Trophoblast cell (in vitro differentiated cells and primary cell): ENCODE measurements at regions not wholly inside any gene's neighbourhood (a gene's known extent, or its start where the extent isn't known, plus 50 kb on each side); places are given as distances from the start of the nearest gene placed in this dataset.

Experiments used
- DNase-seq, 2 donors: peaks; one replicate each; pipeline ENCODE4 v3.0.0-alpha.2; 2016
- H2AFZ ChIP-seq: 2 replicates; pipeline ENCODE4 v1.6.1; 2013; ENCODE audit warnings: low read length, moderate library complexity, mild to moderate bottlenecking; ENCODE audit not compliant: insufficient read depth, poor library complexity
- H2AK5ac ChIP-seq: 2 replicates; pipeline ENCODE4 v1.6.1; 2013; ENCODE audit warnings: mild to moderate bottlenecking, low read length
- H2BK120ac ChIP-seq: 2 replicates; pipeline ENCODE4 v1.6.1; 2013; ENCODE audit warnings: low read length, mild to moderate bottlenecking, moderate library complexity; ENCODE audit not compliant: insufficient read depth, poor library complexity
- H2BK12ac ChIP-seq: 2 replicates; pipeline ENCODE4 v1.6.1; 2013; ENCODE audit warnings: mild to moderate bottlenecking, low read length, moderate library complexity
- H2BK5ac ChIP-seq: 2 replicates; pipeline ENCODE4 v1.6.1; 2013; ENCODE audit warnings: low read length, low read depth, moderate library complexity, mild to moderate bottlenecking; ENCODE audit not compliant: poor library complexity
- H3K14ac ChIP-seq: 2 replicates; pipeline ENCODE4 v1.6.1; 2013; ENCODE audit warnings: mild to moderate bottlenecking, low read length
- H3K18ac ChIP-seq: 2 replicates; pipeline ENCODE4 v1.6.1; 2013; ENCODE audit warnings: mild to moderate bottlenecking, low read length
- H3K23ac ChIP-seq: 2 replicates; pipeline ENCODE4 v1.6.1; 2013; ENCODE audit warnings: low read length
- H3K27ac ChIP-seq: 2 replicates; pipeline ENCODE4 v1.5.1; 2013; ENCODE audit warnings: low read depth, mild to moderate bottlenecking, inconsistent platforms, low read length, moderate library complexity
- H3K27me3 ChIP-seq: 2 replicates; pipeline ENCODE4 v1.6.1; 2013; ENCODE audit warnings: inconsistent platforms, mild to moderate bottlenecking, low read length, moderate library complexity; ENCODE audit not compliant: insufficient read depth
- H3K36me3 ChIP-seq, 2 experiments: 1 replicate in 1 of 2; 2 replicates in 1 of 2; pipeline ENCODE4 v1.6.1; 2013; ENCODE audit warnings: low read length in 2 of 2, mild to moderate bottlenecking in 2 of 2, moderate library complexity in 1 of 2; ENCODE audit not compliant: insufficient read depth in 2 of 2, control insufficient read depth in 1 of 2
- H3K4ac ChIP-seq: 2 replicates; pipeline ENCODE4 v1.6.1; 2013; ENCODE audit warnings: low read depth, mild to moderate bottlenecking, low read length, moderate library complexity
- H3K4me1 ChIP-seq, 2 experiments: 1 replicate in 1 of 2; 2 replicates in 1 of 2; pipeline ENCODE4 v1.6.1; 2013; ENCODE audit warnings: low read length in 2 of 2, mild to moderate bottlenecking in 2 of 2, moderate library complexity in 1 of 2; ENCODE audit not compliant: insufficient read depth in 2 of 2, control insufficient read depth in 1 of 2
- H3K4me2 ChIP-seq: 2 replicates; pipeline ENCODE4 v1.6.1; 2013; ENCODE audit warnings: inconsistent platforms, mild to moderate bottlenecking, low read length, moderate library complexity
- H3K4me3 ChIP-seq: 2 replicates; pipeline ENCODE4 v1.5.1; 2013; ENCODE audit warnings: mild to moderate bottlenecking, low read depth, low read length, inconsistent platforms
- H3K79me1 ChIP-seq: one replicate; pipeline ENCODE4 v1.6.1; 2013; ENCODE audit warnings: low read length
- H3K79me2 ChIP-seq: 2 replicates; pipeline ENCODE4 v1.6.1; 2013; ENCODE audit warnings: low read length, mild to moderate bottlenecking; ENCODE audit not compliant: control insufficient read depth, insufficient read depth, poor library complexity
- H3K9ac ChIP-seq: 2 replicates; pipeline ENCODE4 v1.6.1; 2013; ENCODE audit warnings: mild to moderate bottlenecking, low read length
- H3K9me3 ChIP-seq: 2 replicates; pipeline ENCODE4 v1.6.1; 2013; ENCODE audit warnings: low read depth, mild to moderate bottlenecking, control low read depth, inconsistent platforms, low read length; ENCODE audit not compliant: insufficient read depth
- H4K12ac ChIP-seq: 2 replicates; pipeline ENCODE4 v1.6.1; 2013; ENCODE audit warnings: low read depth, mild to moderate bottlenecking, low read length, moderate library complexity
- H4K8ac ChIP-seq: 2 replicates; pipeline ENCODE4 v1.6.1; 2013; ENCODE audit warnings: low read depth, mild to moderate bottlenecking, low read length, moderate library complexity
- H4K91ac ChIP-seq: one replicate; pipeline ENCODE4 v1.6.1; 2013; ENCODE audit warnings: low read depth, mild to moderate bottlenecking, low read length, moderate library complexity
- WGBS: extraction: QIAGEN DNeasy Blood & Tissue Kit; methylation state at CpG from one replicate; pipeline ENCODE4 v1.1.7; 2013; ENCODE audit warnings: missing lambda C conversion rate; ENCODE audit not compliant: insufficient read length, insufficient coverage; ENCODE audit errors: extremely low coverage; 5-methylcytosine and 5-hydroxymethylcytosine counted together

DNA sequence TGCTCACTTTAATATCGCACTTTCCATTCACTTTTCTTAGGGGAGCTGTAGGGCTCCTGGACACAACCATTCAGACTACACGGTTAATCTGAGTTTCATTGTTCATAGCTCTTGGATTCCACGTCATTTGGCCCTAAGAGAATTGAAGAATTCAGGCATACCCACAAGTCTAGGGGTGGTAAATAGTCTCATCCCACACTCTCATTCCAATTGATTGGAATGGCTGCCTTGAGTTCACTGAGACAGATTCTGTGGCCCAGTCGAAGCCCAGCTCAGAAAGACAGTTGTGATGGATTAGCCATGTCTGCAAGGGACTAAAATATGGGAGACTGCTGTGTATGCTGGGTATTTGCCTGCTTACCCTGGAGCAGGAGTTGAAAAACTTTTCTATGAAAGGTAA is 124.6 kb downstream of the TFCP2L1 start:
- Histone ChIP-seq H2AFZ (no peak overlapping the region), H3K9ac (no peak overlapping the region), H3K18ac (no peak overlapping the region), H3K23ac (no peak overlapping the region), H3K4me3 (no peak overlapping the region), H3K4me1 (no peaks in the 10 kb centered on the region), H3K27me3 (no peaks in the 10 kb centered on the region), H3K4me2 (no peak overlapping the region), H2BK120ac (no peak overlapping the region), H3K36me3 (no peaks in the 10 kb centered on the region), H3K4ac (no peak overlapping the region), H3K79me2 (no peaks in the 10 kb centered on the region), H4K8ac (no peak overlapping the region), H3K14ac (no peak overlapping the region), H3K79me1 (no peaks in the 10 kb centered on the region), H2BK12ac (no peak overlapping the region), H4K12ac (no peak overlapping the region), H2AK5ac (no peak overlapping the region), H3K9me3 (peaks cover 4% of the 10 kb centered on the region), H3K27ac (no peak overlapping the region), H4K91ac (no peak overlapping the region), H2BK5ac (no peak overlapping the region)
- WGBS = no CpG with 5 or more reads among the region's 4 CpGs
- DNase-seq = no peak

DNA sequence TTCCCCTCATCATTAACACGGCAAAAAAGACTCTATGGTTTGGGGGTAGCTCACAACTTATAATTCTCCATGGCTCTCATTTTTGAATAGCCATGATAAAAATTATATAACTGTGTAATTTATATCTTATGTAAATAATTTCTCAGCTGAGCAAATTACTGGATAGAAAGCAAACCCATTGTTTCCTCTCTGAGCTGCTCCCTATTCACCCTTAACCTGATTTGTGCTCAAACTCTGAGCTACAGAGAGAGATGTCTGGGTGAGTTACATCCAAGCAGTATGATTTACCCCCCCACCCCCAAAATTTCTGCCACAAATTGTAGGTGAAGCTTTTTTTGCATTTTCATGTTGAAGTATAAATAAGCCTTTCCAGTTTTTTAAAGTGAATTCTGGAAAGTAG is 123.7 kb downstream of the TFCP2L1 start:
- Histone ChIP-seq H2BK12ac (no peak overlapping the region), H3K27me3 (no peaks in the 10 kb centered on the region), H3K18ac (no peak overlapping the region), H3K14ac (no peak overlapping the region), H3K36me3 (no peaks in the 10 kb centered on the region), H3K79me2 (no peaks in the 10 kb centered on the region), H3K4me3 (no peak overlapping the region), H2BK120ac (no peak overlapping the region), H3K4me2 (no peak overlapping the region), H2BK5ac (no peak overlapping the region), H3K9ac (no peak overlapping the region), H3K27ac (no peak overlapping the region), H3K79me1 (no peaks in the 10 kb centered on the region), H2AFZ (no peak overlapping the region), H2AK5ac (no peak overlapping the region), H4K91ac (no peak overlapping the region), H3K23ac (no peak overlapping the region), H3K4me1 (no peaks in the 10 kb centered on the region), H4K12ac (no peak overlapping the region), H3K4ac (no peak overlapping the region), H3K9me3 (peaks cover 4% of the 10 kb centered on the region), H4K8ac (no peak overlapping the region)
- no peak for DNase-seq
- WGBS = no CpG with 5 or more reads among the region's 1 CpG

DNA sequence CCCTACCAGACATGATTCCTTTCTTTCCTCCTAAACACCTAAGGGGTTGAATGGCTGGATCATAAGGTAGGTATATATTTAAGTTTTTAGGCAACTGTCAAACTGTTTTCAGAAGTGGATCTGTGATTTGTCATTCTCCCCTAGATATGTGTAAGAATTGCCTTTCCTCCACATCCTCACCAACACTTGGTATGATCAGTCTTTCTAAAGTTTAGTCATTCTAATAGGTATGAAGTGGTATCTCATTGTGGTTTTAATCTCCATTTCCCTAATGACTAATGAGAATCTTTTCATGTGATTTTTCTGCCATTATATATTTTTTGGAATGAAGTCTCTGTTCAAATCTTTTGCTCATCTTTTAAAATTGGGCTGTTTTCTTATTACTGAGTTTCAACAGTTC is 122.1 kb downstream of the TFCP2L1 start:
- Histone ChIP-seq H3K79me2 (no peaks in the 10 kb centered on the region), H3K18ac (no peak overlapping the region), H3K14ac (no peak overlapping the region), H3K4me1 (no peaks in the 10 kb centered on the region), H2BK12ac (no peak overlapping the region), H3K4me2 (no peak overlapping the region), H4K91ac (no peak overlapping the region), H3K27me3 (no peaks in the 10 kb centered on the region), H2AFZ (no peak overlapping the region), H3K9ac (no peak overlapping the region), H2BK5ac (no peak overlapping the region), H3K4me3 (no peak overlapping the region), H3K4ac (no peak overlapping the region), H3K36me3 (no peaks in the 10 kb centered on the region), H4K8ac (no peak overlapping the region), H4K12ac (no peak overlapping the region), H3K9me3 (no peaks in the 10 kb centered on the region), H2AK5ac (no peak overlapping the region), H3K79me1 (no peaks in the 10 kb centered on the region), H2BK120ac (no peak overlapping the region), H3K23ac (no peak overlapping the region), H3K27ac (no peak overlapping the region)
- no peak for DNase-seq

DNA sequence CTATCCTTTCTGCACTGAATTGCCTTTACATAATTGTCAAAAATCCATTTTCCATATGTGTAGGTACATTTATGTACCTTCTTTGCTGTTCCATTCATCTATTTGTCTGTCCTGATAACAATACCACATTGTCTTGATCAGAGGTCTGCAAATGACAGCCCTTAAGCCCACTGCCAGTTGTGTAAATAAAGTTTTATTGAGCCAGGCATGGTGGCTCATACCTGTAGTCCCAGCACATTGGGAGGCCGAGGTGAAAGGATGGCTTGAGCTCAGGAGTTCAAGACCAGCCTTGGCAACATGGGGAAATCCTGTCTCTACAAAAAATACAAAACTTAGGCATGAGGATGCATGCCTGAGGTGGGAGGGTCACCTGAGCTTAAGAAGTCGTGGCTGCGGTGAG is 121.0 kb downstream of the TFCP2L1 start:
- H3K27ac ChIP-seq = no peak overlapping the region
- H2BK12ac ChIP-seq = no peak overlapping the region
- no peak overlapping the region for H2BK120ac ChIP-seq
- no peak overlapping the region for H3K9ac ChIP-seq
- no peaks in the 10 kb centered on the region for H3K36me3 ChIP-seq
- H4K12ac ChIP-seq = no peak overlapping the region
- no peak overlapping the region for H2BK5ac ChIP-seq
- H3K4me3 ChIP-seq = no peak overlapping the region
- no peaks in the 10 kb centered on the region for H3K79me1 ChIP-seq
- no peak overlapping the region for H3K4ac ChIP-seq
- H3K79me2 ChIP-seq = no peaks in the 10 kb centered on the region
- no peak overlapping the region for H4K8ac ChIP-seq
- no peak overlapping the region for H3K18ac ChIP-seq
- no peaks in the 10 kb centered on the region for H3K4me1 ChIP-seq
- H3K27me3 ChIP-seq = no peaks in the 10 kb centered on the region
- no CpG with 5 or more reads among the region's 3 CpGs for WGBS
- H3K23ac ChIP-seq = no peak overlapping the region
- no peak overlapping the region for H4K91ac ChIP-seq
- DNase-seq = no peak
- no peak overlapping the region for H2AK5ac ChIP-seq
- H3K14ac ChIP-seq = no peak overlapping the region
- no peak overlapping the region for H2AFZ ChIP-seq
- H3K4me2 ChIP-seq = no peak overlapping the region
- no peaks in the 10 kb centered on the region for H3K9me3 ChIP-seq
